GM12864 (cell line): ENCODE measurements at regions not wholly inside any gene's neighbourhood (a gene's known extent, or its start where the extent isn't known, plus 50 kb on each side); places are given as distances from the start of the nearest gene placed in this dataset.

Source experiments
- DNase-seq: peaks from one replicate; pipeline ENCODE4 v3.0.0-alpha.2; 2011; ENCODE audit warnings: low read depth
- H3K4me3 ChIP-seq: 2 replicates; pipeline ENCODE4 v1.5.1; 2011; ENCODE audit warnings: mild to moderate bottlenecking, low read depth, low read length, control low read depth
- TF ChIP-seq, protein P1 (sequence below): IDR thresholded peaks from 2 replicates; pipeline ENCODE4 v1.5.1; 2011; ENCODE audit warnings: low read depth, mild to moderate bottlenecking, moderate library complexity, low read length, control low read depth, inconsistent platforms; ENCODE audit errors: missing control alignments

DNA sequence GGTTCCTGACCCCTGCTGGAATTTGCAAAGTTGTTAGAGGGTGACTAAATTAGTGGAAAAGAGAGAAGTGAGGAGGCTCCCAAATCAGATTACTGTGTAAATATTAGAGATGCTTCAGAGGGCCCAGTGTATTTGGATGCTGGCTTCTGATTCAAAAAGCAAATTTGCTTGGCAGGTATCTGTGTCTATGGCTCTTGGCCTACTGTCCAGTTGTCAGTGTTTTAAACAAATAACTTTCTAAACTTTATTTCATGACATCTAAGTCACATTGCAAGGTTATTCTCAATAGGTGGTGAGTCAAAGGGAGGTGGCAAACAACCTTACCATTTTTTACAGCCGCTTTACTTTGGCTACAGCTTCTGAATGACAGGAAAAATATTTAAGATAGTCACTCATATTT, 720.1 kb downstream of the KCNA4 start:
- TF ChIP-seq, protein P1, sequence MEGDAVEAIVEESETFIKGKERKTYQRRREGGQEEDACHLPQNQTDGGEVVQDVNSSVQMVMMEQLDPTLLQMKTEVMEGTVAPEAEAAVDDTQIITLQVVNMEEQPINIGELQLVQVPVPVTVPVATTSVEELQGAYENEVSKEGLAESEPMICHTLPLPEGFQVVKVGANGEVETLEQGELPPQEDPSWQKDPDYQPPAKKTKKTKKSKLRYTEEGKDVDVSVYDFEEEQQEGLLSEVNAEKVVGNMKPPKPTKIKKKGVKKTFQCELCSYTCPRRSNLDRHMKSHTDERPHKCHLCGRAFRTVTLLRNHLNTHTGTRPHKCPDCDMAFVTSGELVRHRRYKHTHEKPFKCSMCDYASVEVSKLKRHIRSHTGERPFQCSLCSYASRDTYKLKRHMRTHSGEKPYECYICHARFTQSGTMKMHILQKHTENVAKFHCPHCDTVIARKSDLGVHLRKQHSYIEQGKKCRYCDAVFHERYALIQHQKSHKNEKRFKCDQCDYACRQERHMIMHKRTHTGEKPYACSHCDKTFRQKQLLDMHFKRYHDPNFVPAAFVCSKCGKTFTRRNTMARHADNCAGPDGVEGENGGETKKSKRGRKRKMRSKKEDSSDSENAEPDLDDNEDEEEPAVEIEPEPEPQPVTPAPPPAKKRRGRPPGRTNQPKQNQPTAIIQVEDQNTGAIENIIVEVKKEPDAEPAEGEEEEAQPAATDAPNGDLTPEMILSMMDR, result no peak
- no peak overlapping the region for H3K4me3 ChIP-seq
- no peak for DNase-seq

DNA sequence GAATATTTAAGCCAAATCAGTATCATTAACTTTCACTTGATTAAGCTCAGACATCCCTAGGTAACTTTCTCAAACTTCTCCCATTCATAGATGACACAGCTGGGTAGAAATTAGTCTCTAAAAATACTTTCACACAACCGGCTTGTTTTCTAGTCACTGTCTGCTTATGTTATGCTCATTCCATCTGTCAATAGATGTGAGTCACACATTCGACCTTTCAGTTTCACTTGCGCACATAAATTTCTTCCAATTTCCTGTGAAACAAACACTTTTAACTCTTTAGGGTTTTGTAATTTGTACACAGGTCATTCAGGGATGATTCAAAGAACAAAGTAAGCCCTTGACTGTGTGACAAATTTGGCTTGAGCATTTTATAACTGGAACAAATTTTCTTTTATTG, 723.0 kb downstream of the KCNA4 start:
- TF ChIP-seq, protein P1, result no peak
- peak; percentile 3 for DNase-seq
- H3K4me3 ChIP-seq, result no peak overlapping the region

- no peak for DNase-seq
- TF ChIP-seq, protein P1, result no peak
- H3K4me3 ChIP-seq, result no peak overlapping the region
Observed at GRCh38 chr11:29282088-29282487, 734.7 kb downstream of the KCNA4 start.

GRCh38 chr11:29281271-29281777, 735.5 kb downstream of the KCNA4 start:
- H3K4me3 ChIP-seq, result no peak overlapping the region
- TF ChIP-seq, protein P1, result no peak
- DNase-seq, result no peak

DNA sequence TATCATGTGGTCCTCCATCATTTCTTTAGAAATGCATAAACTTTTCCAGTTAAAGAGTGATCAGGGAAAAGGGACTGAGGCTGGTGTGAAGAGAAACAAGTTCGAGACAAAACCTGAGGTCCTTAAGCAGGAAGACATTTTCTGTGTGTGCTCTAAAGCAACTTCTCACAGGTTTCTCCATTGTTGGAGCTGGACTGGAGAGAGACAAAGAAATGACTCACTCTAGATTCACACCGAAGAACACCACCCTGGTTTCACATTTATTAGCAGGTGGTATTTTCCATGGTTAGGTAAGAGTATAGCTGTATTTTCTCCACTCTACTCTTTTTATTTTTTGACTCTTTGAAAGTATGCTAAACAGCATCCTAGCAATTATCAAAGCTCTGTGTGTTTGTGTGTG, 736.4 kb downstream of the KCNA4 start:
- no peak for DNase-seq
- no peak overlapping the region for H3K4me3 ChIP-seq
- TF ChIP-seq, protein P1, result no peak

DNA sequence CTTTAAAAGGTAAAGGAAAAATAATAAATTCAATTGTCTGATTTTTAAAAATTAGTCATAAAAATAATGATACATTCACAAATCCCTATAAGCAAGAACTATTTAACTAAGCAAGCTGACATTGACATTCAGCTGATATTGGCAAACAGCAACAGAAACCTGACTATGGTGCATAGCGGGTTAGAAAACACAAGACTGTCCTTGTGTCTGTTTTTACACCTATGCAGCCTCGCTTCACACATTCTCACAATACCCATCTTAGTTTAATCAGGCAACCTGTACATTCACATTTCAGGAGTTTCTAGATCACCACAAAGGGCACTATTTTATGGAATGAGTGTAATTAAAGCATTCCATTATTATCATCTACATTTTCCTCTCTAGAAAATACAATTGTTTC, 737.1 kb downstream of the KCNA4 start:
- H3K4me3 ChIP-seq, result no peak overlapping the region
- TF ChIP-seq, protein P1, result no peak

GRCh38 chr11:29272019-29272654, 744.7 kb downstream of the KCNA4 start:
- TF ChIP-seq, protein P1, result no peak
- no peak overlapping the region for H3K4me3 ChIP-seq
- DNase-seq, result no peak

More for the DNA sequence above, 737.1 kb downstream of the KCNA4 start:
- no peak for DNase-seq
